ENCODE measurements at regions not wholly inside any gene's neighbourhood (a gene's known extent, or its start where the extent isn't known, plus 50 kb on each side); places are given as distances from the start of the nearest gene placed in this dataset.
"Not testable (repeated sequence)": the region's sequence is repeated elsewhere in the genome, so short reads cannot be mapped to it uniquely, and the experiment has no call there.

GRCh38 chr2:193153576-193153975, 958.8 kb upstream of the TMEFF2 start:
- H3K4me1 ChIP-seq = no peaks in the 10 kb centered on the region
- intact Hi-C loops (cut with DNase I; ENCODE audit: low total_unique reads) = no loop called here
- DNase-seq = no peak
- no peak overlapping the region for H3K4me3 ChIP-seq
- no peak for TF ChIP-seq POLR2AphosphoS5 (IDR thresholded peaks at IDR 0.05)
- TF ChIP-seq, protein P1, sequence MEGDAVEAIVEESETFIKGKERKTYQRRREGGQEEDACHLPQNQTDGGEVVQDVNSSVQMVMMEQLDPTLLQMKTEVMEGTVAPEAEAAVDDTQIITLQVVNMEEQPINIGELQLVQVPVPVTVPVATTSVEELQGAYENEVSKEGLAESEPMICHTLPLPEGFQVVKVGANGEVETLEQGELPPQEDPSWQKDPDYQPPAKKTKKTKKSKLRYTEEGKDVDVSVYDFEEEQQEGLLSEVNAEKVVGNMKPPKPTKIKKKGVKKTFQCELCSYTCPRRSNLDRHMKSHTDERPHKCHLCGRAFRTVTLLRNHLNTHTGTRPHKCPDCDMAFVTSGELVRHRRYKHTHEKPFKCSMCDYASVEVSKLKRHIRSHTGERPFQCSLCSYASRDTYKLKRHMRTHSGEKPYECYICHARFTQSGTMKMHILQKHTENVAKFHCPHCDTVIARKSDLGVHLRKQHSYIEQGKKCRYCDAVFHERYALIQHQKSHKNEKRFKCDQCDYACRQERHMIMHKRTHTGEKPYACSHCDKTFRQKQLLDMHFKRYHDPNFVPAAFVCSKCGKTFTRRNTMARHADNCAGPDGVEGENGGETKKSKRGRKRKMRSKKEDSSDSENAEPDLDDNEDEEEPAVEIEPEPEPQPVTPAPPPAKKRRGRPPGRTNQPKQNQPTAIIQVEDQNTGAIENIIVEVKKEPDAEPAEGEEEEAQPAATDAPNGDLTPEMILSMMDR (IDR thresholded peaks at IDR 0.05 in 8 of 11, conservative IDR thresholded peaks at IDR 0.05 in 3 of 11) = no peak
- no peak for TF ChIP-seq POLR2A (IDR thresholded peaks at IDR 0.05)
- H3K9me3 ChIP-seq = no peaks in the 10 kb centered on the region
- WGBS, 5 donors = 76 to 89% (median 85%) methylated on average over 2 of the region's 2 CpGs
- H3K27ac ChIP-seq = no peak overlapping the region
- no peaks in the 10 kb centered on the region for H3K27me3 ChIP-seq (replicated peaks in 1 of 7)
- H3K36me3 ChIP-seq = no peaks in the 10 kb centered on the region

DNA sequence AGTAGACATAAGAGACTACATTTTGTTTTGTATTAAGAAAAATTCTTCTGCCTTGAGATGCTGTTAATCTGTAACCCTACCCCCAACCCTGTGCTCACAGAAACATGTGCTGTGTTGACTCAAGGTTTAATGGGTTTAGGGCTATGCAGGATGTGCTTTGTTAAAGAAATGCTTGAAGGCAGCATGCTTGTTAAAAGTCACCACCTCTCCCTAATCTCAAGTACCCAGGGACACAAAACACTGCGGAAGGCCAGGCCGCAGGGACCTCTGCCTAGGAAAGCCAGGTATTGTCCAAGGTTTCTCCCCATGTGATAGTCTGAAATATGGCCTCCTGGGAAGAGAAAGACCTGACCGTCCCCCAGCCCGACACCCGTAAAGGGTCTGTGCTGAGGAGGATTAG, 947.7 kb upstream of the TMEFF2 start:
- intact Hi-C loops (cut with DNase I; ENCODE audit: low total_unique reads); H3K4me3 ChIP-seq; DNase-seq; H3K36me3 ChIP-seq; H3K4me1 ChIP-seq; H3K27me3 ChIP-seq (replicated peaks in 1 of 7); H3K27ac ChIP-seq: not testable (repeated sequence)
- peaks cover 0 to 24% (median 3%) of the 10 kb centered on the region in 8 donors for H3K9me3 ChIP-seq
- 54 to 94% (median 75%) methylated on average over 5 of the region's 5 CpGs for WGBS, 5 donors

- H3K4me3 ChIP-seq = no peak overlapping the region
- peaks cover 0 to 24% (median 3%) of the 10 kb centered on the region in 8 donors for H3K9me3 ChIP-seq
- no peaks in the 10 kb centered on the region for H3K36me3 ChIP-seq
- no peak overlapping the region for H3K27ac ChIP-seq
- intact Hi-C loops (cut with DNase I; ENCODE audit: low total_unique reads) = no loop called here
- no peaks in the 10 kb centered on the region for H3K27me3 ChIP-seq (replicated peaks in 1 of 7)
- TF ChIP-seq, protein P1 (IDR thresholded peaks at IDR 0.05 in 8 of 11, conservative IDR thresholded peaks at IDR 0.05 in 3 of 11) = no peak
- TF ChIP-seq POLR2AphosphoS5 (IDR thresholded peaks at IDR 0.05) (no peak), POLR2A (IDR thresholded peaks at IDR 0.05) (no peak)
- DNase-seq = no peak
- H3K4me1 ChIP-seq = no peaks in the 10 kb centered on the region
Measured at GRCh38 chr2:193141998-193142397, 947.3 kb upstream of the TMEFF2 start.

GRCh38 chr2:193140895-193141294, 946.2 kb upstream of the TMEFF2 start:
- DNase-seq; H3K4me1 ChIP-seq; H3K36me3 ChIP-seq; intact Hi-C loops (cut with DNase I; ENCODE audit: low total_unique reads); H3K27me3 ChIP-seq (replicated peaks in 1 of 7); H3K27ac ChIP-seq; H3K4me3 ChIP-seq: not testable (repeated sequence)
- 92 to 100% (median 95%) methylated on average over 1 of the region's 1 CpG for WGBS, 5 donors
- peaks cover 0 to 24% (median 3%) of the 10 kb centered on the region in 8 donors for H3K9me3 ChIP-seq

DNA sequence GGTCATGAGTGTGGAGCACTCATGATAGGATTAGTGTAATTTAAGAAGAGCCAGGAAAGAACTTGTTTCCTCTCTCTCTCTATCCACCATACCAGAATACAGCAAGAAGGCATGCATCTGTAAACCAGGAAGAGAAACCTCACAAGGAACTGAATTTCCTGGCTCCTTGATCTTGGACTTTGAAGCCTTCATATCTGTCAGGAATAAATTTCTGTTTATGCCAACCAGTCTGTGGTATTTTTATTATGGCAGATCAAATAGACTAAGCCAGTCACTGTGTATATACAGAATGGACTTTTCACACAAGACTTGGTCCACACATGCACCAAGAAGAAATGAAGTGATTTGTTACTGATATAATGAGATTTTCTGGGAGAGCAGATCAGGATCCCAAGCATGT, 930.1 kb upstream of the TMEFF2 start:
- Histone ChIP-seq H3K27ac (no peak overlapping the region), H3K4me1 (no peaks in the 10 kb centered on the region), H3K9me3 (no peaks in the 10 kb centered on the region), H3K36me3 (no peaks in the 10 kb centered on the region), H3K27me3 (replicated peaks in 1 of 7) (no peaks in the 10 kb centered on the region), H3K4me3 (no peak overlapping the region)
- DNase-seq = no peak
- TF ChIP-seq, protein P1 (IDR thresholded peaks at IDR 0.05 in 8 of 11, conservative IDR thresholded peaks at IDR 0.05 in 3 of 11) = no peak
- TF ChIP-seq POLR2A (IDR thresholded peaks at IDR 0.05) = no peak
- no peak for TF ChIP-seq POLR2AphosphoS5 (IDR thresholded peaks at IDR 0.05)
- intact Hi-C loops (cut with DNase I; ENCODE audit: low total_unique reads) = no loop called here

Measured in spleen (tissue), 11 donors.